HL-60 (cell line): ENCODE measurements at regions not wholly inside any gene's neighbourhood (a gene's known extent, or its start where the extent isn't known, plus 50 kb on each side); places are given as distances from the start of the nearest gene placed in this dataset.
"Not testable (repeated sequence)": the region's sequence is repeated elsewhere in the genome, so short reads cannot be mapped to it uniquely, and the experiment has no call there.

Experiments
- CTCF ChIP-seq: IDR thresholded peaks from one replicate; pipeline ENCODE4 v1.5.1; 2011; ENCODE audit warnings: low read length, control low read depth, inconsistent platforms; ENCODE audit not compliant: insufficient read depth
- GABPA ChIP-seq: IDR thresholded peaks from 2 replicates; pipeline ENCODE4 v1.6.1; 2012; ENCODE audit warnings: low read depth
- POLR2AphosphoS5 ChIP-seq: IDR thresholded peaks from 2 replicates; pipeline ENCODE4 v1.6.1; 2012; ENCODE audit warnings: low read depth
- TF ChIP-seq, protein P1 (sequence below): IDR thresholded peaks from 2 replicates; pipeline ENCODE4 v1.6.1; 2012; ENCODE audit warnings: low read depth; ENCODE audit not compliant: insufficient replicate concordance

- TF ChIP-seq CTCF, GABPA, POLR2AphosphoS5: not testable (repeated sequence)
- TF ChIP-seq, protein P1, sequence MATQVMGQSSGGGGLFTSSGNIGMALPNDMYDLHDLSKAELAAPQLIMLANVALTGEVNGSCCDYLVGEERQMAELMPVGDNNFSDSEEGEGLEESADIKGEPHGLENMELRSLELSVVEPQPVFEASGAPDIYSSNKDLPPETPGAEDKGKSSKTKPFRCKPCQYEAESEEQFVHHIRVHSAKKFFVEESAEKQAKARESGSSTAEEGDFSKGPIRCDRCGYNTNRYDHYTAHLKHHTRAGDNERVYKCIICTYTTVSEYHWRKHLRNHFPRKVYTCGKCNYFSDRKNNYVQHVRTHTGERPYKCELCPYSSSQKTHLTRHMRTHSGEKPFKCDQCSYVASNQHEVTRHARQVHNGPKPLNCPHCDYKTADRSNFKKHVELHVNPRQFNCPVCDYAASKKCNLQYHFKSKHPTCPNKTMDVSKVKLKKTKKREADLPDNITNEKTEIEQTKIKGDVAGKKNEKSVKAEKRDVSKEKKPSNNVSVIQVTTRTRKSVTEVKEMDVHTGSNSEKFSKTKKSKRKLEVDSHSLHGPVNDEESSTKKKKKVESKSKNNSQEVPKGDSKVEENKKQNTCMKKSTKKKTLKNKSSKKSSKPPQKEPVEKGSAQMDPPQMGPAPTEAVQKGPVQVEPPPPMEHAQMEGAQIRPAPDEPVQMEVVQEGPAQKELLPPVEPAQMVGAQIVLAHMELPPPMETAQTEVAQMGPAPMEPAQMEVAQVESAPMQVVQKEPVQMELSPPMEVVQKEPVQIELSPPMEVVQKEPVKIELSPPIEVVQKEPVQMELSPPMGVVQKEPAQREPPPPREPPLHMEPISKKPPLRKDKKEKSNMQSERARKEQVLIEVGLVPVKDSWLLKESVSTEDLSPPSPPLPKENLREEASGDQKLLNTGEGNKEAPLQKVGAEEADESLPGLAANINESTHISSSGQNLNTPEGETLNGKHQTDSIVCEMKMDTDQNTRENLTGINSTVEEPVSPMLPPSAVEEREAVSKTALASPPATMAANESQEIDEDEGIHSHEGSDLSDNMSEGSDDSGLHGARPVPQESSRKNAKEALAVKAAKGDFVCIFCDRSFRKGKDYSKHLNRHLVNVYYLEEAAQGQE: not testable (repeated sequence)
Observed at GRCh38 chr15:20261321-20262280, 280.0 kb downstream of the GOLGA6L6 start.
